HG02885 (cell line): ENCODE measurements at regions not wholly inside any gene's neighbourhood (a gene's known extent, or its start where the extent isn't known, plus 50 kb on each side); places are given as distances from the start of the nearest gene placed in this dataset.

Source experiments
- ATAC-seq: cut with Tn5 transposase; IDR thresholded peaks from one replicate; pipeline ENCODE4 v1.9.1; 2021; ENCODE audit warnings: mild to moderate bottlenecking; ENCODE audit not compliant: unreplicated experiment, poor library complexity

GRCh38 chr12:65647074-65647473 is 177.2 kb upstream of the HMGA2 start:
- ATAC-seq, result no peak

- no peak for ATAC-seq
Measured at GRCh38 chr12:65648461-65648860, 175.8 kb upstream of the HMGA2 start.

DNA sequence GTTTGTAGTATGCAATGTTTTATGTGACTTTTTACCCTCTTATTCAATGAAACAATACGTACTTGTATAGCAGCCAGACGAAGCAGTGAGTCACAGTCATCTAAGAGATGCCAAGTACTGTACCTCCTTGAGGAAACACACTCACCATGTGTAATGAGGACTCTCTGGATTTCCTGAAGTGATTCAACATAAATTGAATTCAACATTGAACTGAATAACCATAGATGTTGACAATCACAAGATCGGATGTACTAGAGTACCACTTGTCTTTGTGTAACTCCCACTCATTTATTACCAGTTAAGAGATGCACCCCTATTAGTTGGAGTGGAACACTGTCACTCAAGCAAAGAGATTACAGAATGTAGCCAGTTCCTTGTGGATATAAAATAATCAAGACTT is 175.2 kb upstream of the HMGA2 start:
- no peak for ATAC-seq

DNA sequence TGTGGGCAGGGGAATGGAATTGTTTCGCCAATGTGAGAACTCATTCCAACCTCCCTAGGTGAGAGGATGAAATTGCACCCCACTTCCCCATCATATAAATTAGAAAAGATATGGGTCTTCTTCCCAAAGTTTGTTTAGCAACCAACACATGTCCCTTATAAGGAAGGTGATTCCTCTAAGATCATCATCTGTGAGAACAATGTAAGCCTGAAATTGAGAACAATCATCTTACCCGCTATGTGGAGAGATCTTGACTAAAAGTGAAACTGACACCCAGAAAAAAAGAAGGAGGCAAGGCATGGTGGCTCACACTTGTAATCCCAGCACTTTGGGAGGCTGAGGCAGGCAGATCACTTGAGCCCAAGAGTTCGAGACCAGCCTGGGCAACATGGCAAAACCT is 173.2 kb upstream of the HMGA2 start:
- no peak for ATAC-seq

GRCh38 chr12:65653321-65653720 is 171.0 kb upstream of the HMGA2 start:
- no peak for ATAC-seq

- ATAC-seq, result no peak
Measured at GRCh38 chr12:65653946-65654629, 170.2 kb upstream of the HMGA2 start.

DNA sequence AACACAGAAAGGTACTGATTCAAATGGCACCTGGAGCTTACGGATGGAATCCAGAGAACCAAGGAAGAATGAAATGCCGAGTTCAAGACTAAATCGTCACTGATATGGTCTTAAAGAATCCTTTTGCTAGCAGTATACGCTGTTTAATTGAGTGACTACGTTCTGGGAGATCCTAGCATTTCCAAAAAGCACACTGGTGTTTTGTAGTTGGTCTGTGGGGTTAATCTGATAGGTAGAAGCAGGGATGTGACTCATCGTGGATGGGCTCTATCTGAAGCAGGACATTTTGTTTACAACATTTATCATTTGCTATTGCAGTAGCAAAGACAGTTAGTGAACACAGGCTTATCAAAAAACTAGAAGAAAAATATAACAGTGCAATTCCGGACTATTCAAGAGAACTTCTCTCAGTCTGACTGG is 169.2 kb upstream of the HMGA2 start:
- no peak for ATAC-seq

DNA sequence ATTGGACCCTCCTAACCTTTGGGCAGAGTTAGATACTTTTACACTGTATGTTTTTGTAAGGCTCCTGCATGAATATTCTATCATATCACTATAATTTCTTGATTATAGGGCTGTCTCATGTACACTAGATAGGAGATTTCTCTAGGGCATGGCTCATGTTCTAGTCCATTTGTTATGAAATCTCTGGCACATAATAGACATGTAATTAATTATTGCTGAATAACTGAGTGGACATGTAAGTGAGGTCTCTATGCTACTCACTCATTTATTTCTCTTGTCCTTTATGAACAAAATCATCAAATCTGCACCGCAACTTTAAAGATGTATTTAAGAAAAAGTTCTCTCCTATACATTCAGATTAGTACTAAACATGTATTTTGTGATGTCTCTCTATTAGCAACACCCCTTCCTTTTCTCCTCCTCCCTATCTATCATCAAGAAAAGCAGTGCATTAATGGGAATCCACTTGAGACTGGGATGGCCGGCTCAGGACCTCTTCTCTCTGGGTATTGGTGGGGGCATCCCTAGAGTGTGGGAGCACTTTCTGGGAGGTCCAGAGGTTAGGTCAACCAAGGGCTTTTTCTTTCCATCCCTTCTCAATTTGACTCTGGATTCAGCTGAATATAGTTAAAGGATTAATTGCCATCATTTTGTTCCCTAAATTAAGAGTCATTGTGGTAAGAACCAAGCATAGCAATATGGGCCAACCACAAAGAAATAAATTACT is 168.0 kb upstream of the HMGA2 start:
- ATAC-seq, result no peak

- no peak for ATAC-seq
Measured at GRCh38 chr12:65656891-65657351, 167.4 kb upstream of the HMGA2 start.

- no peak for ATAC-seq
Measured at GRCh38 chr12:65657635-65658034, 166.6 kb upstream of the HMGA2 start.

DNA sequence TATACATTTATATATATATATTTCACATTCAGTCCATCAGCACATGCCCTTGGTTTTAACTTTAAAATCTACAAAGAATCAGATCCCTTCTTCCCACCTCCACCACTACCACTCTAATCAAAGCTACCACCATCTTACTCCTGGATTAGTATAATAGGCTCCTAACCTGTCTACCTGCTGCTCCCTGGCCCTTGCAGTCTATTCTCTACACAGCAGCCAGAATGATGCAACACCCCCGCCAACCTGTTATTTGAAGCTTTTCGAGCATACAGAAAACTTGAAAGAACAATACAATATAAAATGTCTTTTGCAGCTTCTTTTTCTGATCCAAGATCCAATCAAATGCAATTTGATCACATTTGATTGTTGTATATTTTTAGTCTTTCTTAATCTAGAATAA is 165.9 kb upstream of the HMGA2 start:
- no peak for ATAC-seq

GRCh38 chr12:65659681-65660080 is 164.6 kb upstream of the HMGA2 start:
- ATAC-seq, result no peak

- ATAC-seq, result no peak
Measured at GRCh38 chr12:65660096-65660495, 164.2 kb upstream of the HMGA2 start.

- no peak for ATAC-seq
Measured at GRCh38 chr12:65660836-65661235, 163.4 kb upstream of the HMGA2 start.

- no peak for ATAC-seq
Measured at GRCh38 chr12:65662590-65662989, 161.7 kb upstream of the HMGA2 start.

DNA sequence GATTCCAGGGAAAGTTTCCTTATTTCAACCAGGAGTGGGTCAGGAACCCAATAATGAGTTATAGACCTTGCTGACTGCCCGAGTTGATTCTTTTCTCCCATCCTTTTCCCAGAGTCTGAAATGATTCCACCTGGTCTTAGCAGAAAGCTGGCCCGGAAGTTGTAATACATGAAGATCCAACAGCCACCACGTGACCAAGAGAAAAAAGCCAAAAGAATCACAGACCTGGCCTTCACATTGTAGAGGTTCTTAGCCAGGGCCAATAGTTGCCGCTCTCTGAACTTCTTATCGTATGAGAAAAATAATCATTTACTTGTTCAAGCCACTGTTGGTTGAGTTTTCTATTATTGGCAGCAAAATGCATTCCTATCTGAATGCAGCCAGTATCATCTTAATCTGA is 161.2 kb upstream of the HMGA2 start:
- ATAC-seq, result no peak

- ATAC-seq, result no peak
Measured at GRCh38 chr12:65663648-65664047, 160.6 kb upstream of the HMGA2 start.

DNA sequence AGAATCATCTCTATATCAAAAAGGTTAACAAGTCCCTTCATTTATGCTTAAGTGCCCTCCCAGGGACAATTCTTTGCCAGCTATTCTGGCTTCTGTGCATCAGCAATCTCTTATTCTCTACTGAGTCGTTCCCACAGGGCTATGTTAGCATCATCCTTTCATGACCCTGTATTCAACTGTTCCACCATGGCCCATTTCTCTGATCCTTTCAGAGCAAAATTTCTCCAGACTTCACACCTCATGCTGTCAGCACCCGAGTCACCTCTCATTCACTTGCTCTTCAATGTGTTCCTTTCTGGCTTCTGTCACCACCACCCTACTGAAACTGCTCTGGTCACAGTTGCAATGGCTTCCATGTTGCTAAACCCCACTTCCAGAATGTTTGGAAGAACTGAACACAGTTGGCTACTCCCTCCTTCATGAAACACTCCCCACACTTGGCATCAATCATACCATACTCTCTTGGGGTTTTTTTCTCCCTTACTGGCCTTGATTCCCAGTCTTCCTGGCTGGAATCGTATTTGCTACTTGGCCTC is 159.5 kb upstream of the HMGA2 start:
- no peak for ATAC-seq

DNA sequence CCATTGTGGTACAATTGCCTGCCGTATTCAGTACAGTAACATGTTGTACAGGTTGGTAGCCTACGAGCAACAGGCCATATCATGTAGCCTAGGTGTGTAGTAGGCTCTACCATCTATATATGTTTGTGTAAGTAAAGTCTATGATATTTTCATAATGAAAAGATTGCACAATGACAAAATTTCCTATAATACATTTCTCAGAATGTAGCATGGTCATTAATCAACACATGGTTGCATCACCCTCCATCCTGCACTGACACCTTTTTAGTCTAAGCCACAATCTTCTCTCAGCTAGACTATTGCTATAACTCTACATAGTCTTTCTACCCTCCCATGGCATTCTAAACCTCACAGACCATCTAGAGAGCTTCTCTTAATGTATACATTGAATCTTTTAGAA is 158.5 kb upstream of the HMGA2 start:
- no peak for ATAC-seq

DNA sequence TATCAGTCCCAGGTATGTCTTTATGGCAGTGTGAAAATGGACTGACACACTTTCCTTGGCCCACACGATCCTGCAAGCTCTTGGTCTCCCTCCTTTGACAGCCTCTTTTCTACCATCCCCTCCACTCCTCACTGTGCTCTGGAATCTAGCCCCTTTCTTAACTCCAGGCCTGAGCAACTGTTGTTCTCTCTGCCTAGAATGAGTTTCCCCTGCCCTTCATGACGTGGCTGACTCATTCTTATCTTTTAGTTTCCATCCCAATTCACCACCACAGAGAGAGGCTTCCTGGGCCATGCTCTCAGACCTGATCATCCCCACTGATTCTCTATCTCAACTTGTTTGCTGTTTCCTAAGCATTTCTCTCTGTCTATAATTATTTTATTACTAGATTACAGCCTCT is 157.4 kb upstream of the HMGA2 start:
- no peak for ATAC-seq

- ATAC-seq, result no peak
Measured at GRCh38 chr12:65667932-65668331, 156.4 kb upstream of the HMGA2 start.
